ENCODE measurements at regions not wholly inside any gene's neighbourhood (a gene's known extent, or its start where the extent isn't known, plus 50 kb on each side); places are given as distances from the start of the nearest gene placed in this dataset.
A peak's percentile ranks its signal among the peaks of the same experiment; 100 is the strongest.

DNA sequence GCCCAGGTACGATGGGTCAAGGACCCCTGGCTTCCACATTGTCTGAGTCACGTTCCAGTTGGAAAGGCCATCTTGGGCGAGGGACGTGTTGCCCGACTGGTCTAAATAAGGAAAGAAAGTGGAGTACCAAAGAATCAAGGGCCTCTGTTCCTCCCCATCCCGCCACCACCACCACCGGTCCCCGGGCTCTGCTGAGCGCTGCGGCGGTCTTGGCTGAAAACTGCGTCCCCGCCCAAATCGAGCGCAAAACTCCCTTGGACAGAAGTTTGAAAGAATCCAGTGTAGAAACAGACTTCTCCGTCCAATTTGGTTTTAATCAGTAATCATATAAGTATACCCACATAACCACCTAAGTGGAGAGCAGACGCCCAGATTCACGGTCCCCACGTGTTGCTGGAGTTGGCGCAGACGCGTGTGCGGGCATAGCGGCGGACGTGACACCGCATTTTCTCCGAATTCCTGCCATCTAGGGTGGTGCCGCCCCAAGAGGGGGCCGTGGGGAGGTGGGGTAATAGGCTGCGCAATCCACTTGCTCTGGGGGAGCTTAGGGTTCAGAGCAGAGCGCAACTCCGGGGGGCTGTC, 243.8 kb upstream of the TOPAZ1 start:
- H3K27me3 ChIP-seq (ENCODE audit: insufficient read depth, low read length) = peaks cover 49% of the 10 kb centered on the region
- H3K4me1 ChIP-seq (ENCODE audit: insufficient read depth, low read length) = peaks cover 25% of the 10 kb centered on the region
- peak overlapping the region; percentile 86 for H3K4me2 ChIP-seq (ENCODE audit: insufficient read depth, low read length)
- peak overlapping the region; percentile 88 for H2AFZ ChIP-seq (ENCODE audit: low read length)
- H3K9me3 ChIP-seq (ENCODE audit: low read depth, low read length) = no peaks in the 10 kb centered on the region
- no peaks in the 10 kb centered on the region for H4K20me1 ChIP-seq (ENCODE audit: insufficient read depth, low read length)
- DNase-seq (ENCODE audit: insufficient read length, low spot score, missing footprints) = peak; percentile 89
- H3K79me2 ChIP-seq (ENCODE audit: insufficient read depth, low read length) = peaks cover 26% of the 10 kb centered on the region
- no peak overlapping the region for H3K27ac ChIP-seq (ENCODE audit: low read depth, low read length)
- H3K4me3 ChIP-seq (ENCODE audit: insufficient read depth, low read length) = peak overlapping the region; percentile 81
- no peaks in the 10 kb centered on the region for H3K36me3 ChIP-seq (ENCODE audit: insufficient read depth, low read length)
- TF ChIP-seq, protein P1, sequence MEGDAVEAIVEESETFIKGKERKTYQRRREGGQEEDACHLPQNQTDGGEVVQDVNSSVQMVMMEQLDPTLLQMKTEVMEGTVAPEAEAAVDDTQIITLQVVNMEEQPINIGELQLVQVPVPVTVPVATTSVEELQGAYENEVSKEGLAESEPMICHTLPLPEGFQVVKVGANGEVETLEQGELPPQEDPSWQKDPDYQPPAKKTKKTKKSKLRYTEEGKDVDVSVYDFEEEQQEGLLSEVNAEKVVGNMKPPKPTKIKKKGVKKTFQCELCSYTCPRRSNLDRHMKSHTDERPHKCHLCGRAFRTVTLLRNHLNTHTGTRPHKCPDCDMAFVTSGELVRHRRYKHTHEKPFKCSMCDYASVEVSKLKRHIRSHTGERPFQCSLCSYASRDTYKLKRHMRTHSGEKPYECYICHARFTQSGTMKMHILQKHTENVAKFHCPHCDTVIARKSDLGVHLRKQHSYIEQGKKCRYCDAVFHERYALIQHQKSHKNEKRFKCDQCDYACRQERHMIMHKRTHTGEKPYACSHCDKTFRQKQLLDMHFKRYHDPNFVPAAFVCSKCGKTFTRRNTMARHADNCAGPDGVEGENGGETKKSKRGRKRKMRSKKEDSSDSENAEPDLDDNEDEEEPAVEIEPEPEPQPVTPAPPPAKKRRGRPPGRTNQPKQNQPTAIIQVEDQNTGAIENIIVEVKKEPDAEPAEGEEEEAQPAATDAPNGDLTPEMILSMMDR (IDR thresholded peaks at IDR 0.05; ENCODE audit: extremely low read depth, low read depth, low read length) = no peak

DNA sequence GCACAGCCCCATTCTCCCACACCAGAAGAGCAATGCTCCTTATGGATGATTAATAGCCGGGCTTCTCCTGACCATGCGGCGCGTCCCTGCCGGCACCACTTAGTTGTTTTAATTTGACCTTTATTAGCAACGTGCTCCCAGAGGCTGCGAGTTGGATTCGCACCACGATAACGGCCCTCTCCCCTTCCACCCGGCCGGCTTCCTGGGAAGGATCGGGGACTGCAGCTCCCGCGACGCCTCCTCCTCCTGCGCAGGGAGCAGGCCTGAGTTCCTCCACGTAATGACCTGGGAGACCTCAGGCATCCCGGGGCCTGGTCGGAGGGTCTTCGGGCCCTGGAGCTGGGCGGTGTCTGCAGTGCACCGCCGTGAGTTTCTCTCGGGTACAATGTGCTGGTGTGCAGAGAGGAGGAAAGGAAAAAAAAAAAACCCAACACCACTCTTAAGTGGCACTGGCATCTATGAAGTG, 243.3 kb upstream of the TOPAZ1 start:
- H3K4me1 ChIP-seq (ENCODE audit: insufficient read depth, low read length) = peaks cover 25% of the 10 kb centered on the region
- H3K27ac ChIP-seq (ENCODE audit: low read depth, low read length) = peak overlapping the region; percentile 37
- peaks cover 48% of the 10 kb centered on the region for H3K27me3 ChIP-seq (ENCODE audit: insufficient read depth, low read length)

DNA sequence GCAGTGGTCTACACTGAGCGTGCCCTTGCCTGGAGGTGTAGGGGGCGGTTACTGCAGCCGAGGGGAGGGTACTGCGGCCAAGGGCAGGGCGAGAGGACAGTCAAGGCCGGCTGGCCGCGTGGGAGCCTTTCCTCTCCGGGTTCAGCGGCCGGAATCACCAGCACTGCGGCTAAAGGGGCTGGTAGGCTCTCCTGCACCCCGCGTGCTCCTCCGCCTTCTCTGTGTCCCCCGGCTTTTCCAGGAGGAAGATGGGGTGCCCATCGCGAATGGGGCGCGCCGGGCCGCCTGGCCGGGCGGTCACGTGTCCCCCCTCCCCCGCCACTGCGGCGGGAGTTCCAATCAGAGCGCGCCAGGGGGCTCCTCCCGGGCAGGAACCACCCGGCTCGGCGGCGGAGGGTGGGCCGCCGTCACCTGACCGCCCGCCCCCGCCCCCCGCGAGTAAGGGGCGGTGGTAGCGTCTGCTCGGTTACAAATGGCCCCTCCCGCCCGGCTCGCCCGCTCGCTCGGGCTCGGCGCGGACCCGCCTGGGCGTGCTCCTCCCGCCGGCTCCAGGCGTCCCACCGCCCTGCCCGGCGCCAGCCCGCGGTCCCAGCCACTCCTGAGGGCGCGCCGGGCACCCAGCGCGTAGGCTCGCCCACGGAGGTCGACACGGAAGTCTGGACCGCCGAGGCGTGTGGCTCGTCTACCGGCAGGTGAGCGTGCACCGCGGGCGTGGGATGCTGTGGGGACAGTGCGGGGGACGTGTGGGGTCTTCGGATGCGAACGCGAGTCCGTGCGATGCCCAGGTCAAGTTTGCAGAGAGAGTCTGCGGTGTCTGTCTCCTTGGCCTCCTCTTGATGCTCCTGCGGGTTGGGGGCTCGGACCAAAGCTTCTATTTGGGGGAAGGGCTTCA, 242.6 kb upstream of the TOPAZ1 start:
- H4K20me1 ChIP-seq (ENCODE audit: insufficient read depth, low read length) = no peaks in the 10 kb centered on the region
- H3K4me2 ChIP-seq (ENCODE audit: insufficient read depth, low read length) = peak overlapping the region; percentile 86
- peaks cover 43% of the 10 kb centered on the region for H3K27me3 ChIP-seq (ENCODE audit: insufficient read depth, low read length)
- no peaks in the 10 kb centered on the region for H3K36me3 ChIP-seq (ENCODE audit: insufficient read depth, low read length)
- H3K4me3 ChIP-seq (ENCODE audit: insufficient read depth, low read length) = peak overlapping the region; percentile 81
- DNase-seq (ENCODE audit: insufficient read length, low spot score, missing footprints) = peak; percentile 95
- TF ChIP-seq, protein P1 (IDR thresholded peaks at IDR 0.05; ENCODE audit: extremely low read depth, low read depth, low read length) = no peak
- H3K79me2 ChIP-seq (ENCODE audit: insufficient read depth, low read length) = peaks cover 33% of the 10 kb centered on the region
- H3K4me1 ChIP-seq (ENCODE audit: insufficient read depth, low read length) = peaks cover 25% of the 10 kb centered on the region
- peak overlapping the region; percentile 88 for H2AFZ ChIP-seq (ENCODE audit: low read length)
- peak overlapping the region; percentile 37 for H3K27ac ChIP-seq (ENCODE audit: low read depth, low read length)
- H3K9me3 ChIP-seq (ENCODE audit: low read depth, low read length) = no peaks in the 10 kb centered on the region

More for the DNA sequence above, 243.3 kb upstream of the TOPAZ1 start:
- H3K9me3 ChIP-seq (ENCODE audit: low read depth, low read length) = no peaks in the 10 kb centered on the region
- peak overlapping the region; percentile 86 for H3K4me2 ChIP-seq (ENCODE audit: insufficient read depth, low read length)
- H4K20me1 ChIP-seq (ENCODE audit: insufficient read depth, low read length) = no peaks in the 10 kb centered on the region
- H2AFZ ChIP-seq (ENCODE audit: low read length) = peak overlapping the region; percentile 88
- peak overlapping the region; percentile 81 for H3K4me3 ChIP-seq (ENCODE audit: insufficient read depth, low read length)
- TF ChIP-seq, protein P1 (IDR thresholded peaks at IDR 0.05; ENCODE audit: extremely low read depth, low read depth, low read length) = no peak
- H3K36me3 ChIP-seq (ENCODE audit: insufficient read depth, low read length) = no peaks in the 10 kb centered on the region
- peak; percentile 68 for DNase-seq (ENCODE audit: insufficient read length, low spot score, missing footprints)
- peaks cover 28% of the 10 kb centered on the region for H3K79me2 ChIP-seq (ENCODE audit: insufficient read depth, low read length)

All from osteoblast (primary cell).